Fibroblast of mammary gland (primary cell): ENCODE measurements at regions not wholly inside any gene's neighbourhood (a gene's known extent, or its start where the extent isn't known, plus 50 kb on each side); places are given as distances from the start of the nearest gene placed in this dataset.

Experiments used
- DNase-seq: peaks from one replicate; pipeline ENCODE4 v3.0.0-alpha.2; 2010; ENCODE audit warnings: low read depth
- H3K4me3 ChIP-seq: 2 replicates; pipeline ENCODE4 v1.5.1; 2011; ENCODE audit warnings: low read depth, mild to moderate bottlenecking, low read length, moderate library complexity; ENCODE audit not compliant: control insufficient read depth
- CTCF ChIP-seq: conservative IDR thresholded peaks from 2 replicates; pipeline ENCODE4 v1.5.1; 2011; ENCODE audit warnings: low read depth, low read length, inconsistent platforms; ENCODE audit not compliant: control insufficient read depth, insufficient read depth

GRCh38 chr5:2255915-2256690, 373.4 kb upstream of the IRX4 start:
- no peak for DNase-seq
- TF ChIP-seq CTCF = no peak
- H3K4me3 ChIP-seq = no peak overlapping the region

- no peak overlapping the region for H3K4me3 ChIP-seq
- no peak for TF ChIP-seq CTCF
- no peak for DNase-seq
Measured at GRCh38 chr5:2254880-2255750, 372.4 kb upstream of the IRX4 start.

- TF ChIP-seq CTCF = no peak
- no peak for DNase-seq
Measured at GRCh38 chr5:2254406-2254805, 371.7 kb upstream of the IRX4 start.

GRCh38 chr5:2253040-2253975, 370.6 kb upstream of the IRX4 start:
- DNase-seq = no peak
- no peak for TF ChIP-seq CTCF
- no peak overlapping the region for H3K4me3 ChIP-seq

More at GRCh38 chr5:2254406-2254805, 371.7 kb upstream of the IRX4 start:
- H3K4me3 ChIP-seq = no peak overlapping the region

- DNase-seq = no peak
- H3K4me3 ChIP-seq = no peak overlapping the region
- no peak for TF ChIP-seq CTCF
Measured at GRCh38 chr5:2251751-2252150, 369.0 kb upstream of the IRX4 start.

- no peak for TF ChIP-seq CTCF
- H3K4me3 ChIP-seq = no peak overlapping the region
Measured at GRCh38 chr5:2251298-2251697, 368.6 kb upstream of the IRX4 start.

More at GRCh38 chr5:2251298-2251697, 368.6 kb upstream of the IRX4 start:
- no peak for DNase-seq
